ENCODE measurements at regions not wholly inside any gene's neighbourhood (a gene's known extent, or its start where the extent isn't known, plus 50 kb on each side); places are given as distances from the start of the nearest gene placed in this dataset.

DNA sequence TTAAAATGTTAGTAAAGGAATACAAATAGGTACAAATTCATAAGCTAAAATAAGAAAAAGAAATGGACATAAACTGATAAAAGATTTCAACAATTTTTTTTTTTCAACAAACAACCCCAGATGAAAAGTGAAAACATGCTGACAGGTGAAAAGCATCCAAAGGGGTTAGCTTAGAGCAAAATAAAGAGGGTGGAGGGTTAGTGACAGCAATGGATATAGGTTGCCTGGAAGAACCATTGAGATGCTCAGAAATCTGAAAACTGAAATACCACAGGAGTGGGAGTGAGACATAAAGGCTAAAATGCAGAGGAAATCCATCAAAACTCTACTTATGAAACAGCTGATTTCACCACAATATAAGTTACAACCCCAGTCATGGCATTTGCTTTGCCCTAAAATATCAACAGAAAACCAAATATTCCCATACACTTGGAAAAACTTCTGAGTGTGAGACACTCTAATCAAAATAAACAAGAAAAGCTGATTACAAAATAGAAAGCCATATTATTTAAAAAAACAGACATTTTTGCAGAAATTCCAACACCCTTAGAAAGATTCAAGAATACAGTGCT is 136.3 kb upstream of the PLEKHG7 start:
- no peak for ATAC-seq
- Mint-ChIP-seq H3K4me3 (no peak overlapping the region), H3K36me3 (peaks cover 9% of the 10 kb centered on the region), H3K27me3 (ENCODE audit: low read depth in 2 of 2) (no peaks in the 10 kb centered on the region), H3K9me3 (no peaks in the 10 kb centered on the region), H3K27ac (peak overlapping the region in 1 of 2 donors; percentile 14), H3K4me1 (peaks cover 8 to 16% of the 10 kb centered on the region in 2 donors)
- TF ChIP-seq CTCF (IDR thresholded peaks at IDR 0.05): no peak
- no peak for DNase-seq
- no peaks in the 10 kb centered on the region for H3K27me3 ChIP-seq (ENCODE audit: control insufficient read depth, insufficient read depth, low read length)
- H3K27ac ChIP-seq (ENCODE audit: low read length): no peak overlapping the region
- no peak overlapping the region for H3K4me3 ChIP-seq (ENCODE audit: low read length)
- H3K9me3 ChIP-seq (ENCODE audit: control insufficient read depth, insufficient read depth, low read length): no peaks in the 10 kb centered on the region
- intact Hi-C loops (cut with micrococcal nuclease): no loop called here
- H3K36me3 ChIP-seq (ENCODE audit: control insufficient read depth, insufficient read depth, low read length): no peaks in the 10 kb centered on the region
- H3K4me1 ChIP-seq (ENCODE audit: control insufficient read depth, insufficient read depth, low read length): no peaks in the 10 kb centered on the region

DNA sequence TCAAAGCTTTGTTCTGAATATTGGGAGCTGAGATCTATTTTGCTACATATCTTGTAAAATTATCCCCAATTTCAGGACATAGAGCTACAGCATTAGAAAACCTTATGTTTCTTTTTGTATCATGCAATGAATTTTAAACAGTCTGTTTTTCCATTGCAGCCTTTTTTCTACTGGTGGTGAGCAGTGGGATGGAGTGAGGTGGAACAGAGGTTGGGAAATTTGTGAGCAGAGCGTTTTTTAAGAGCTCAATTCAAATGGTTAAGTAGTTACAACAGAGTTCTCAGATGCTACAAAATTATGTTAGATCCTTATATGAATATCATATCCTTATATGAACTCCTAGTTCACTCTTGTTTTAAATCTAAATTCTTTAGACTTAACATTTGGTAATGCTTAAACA is 139.0 kb upstream of the PLEKHG7 start:
- Mint-ChIP-seq H3K9me3 (no peaks in the 10 kb centered on the region), H3K27me3 (ENCODE audit: low read depth in 2 of 2) (no peaks in the 10 kb centered on the region), H3K4me3 (no peak overlapping the region), H3K36me3 (peaks cover 9% of the 10 kb centered on the region), H3K27ac (no peak overlapping the region), H3K4me1 (peaks cover 13 to 21% of the 10 kb centered on the region in 2 donors)
- Histone ChIP-seq H3K36me3 (ENCODE audit: control insufficient read depth, insufficient read depth, low read length) (no peaks in the 10 kb centered on the region), H3K4me3 (ENCODE audit: low read length) (no peak overlapping the region), H3K27ac (ENCODE audit: low read length) (no peak overlapping the region), H3K4me1 (ENCODE audit: control insufficient read depth, insufficient read depth, low read length) (no peaks in the 10 kb centered on the region), H3K27me3 (ENCODE audit: control insufficient read depth, insufficient read depth, low read length) (no peaks in the 10 kb centered on the region), H3K9me3 (ENCODE audit: control insufficient read depth, insufficient read depth, low read length) (peaks cover 3% of the 10 kb centered on the region)
- WGBS (ENCODE audit: insufficient coverage): 0% methylated on average over 1 of the region's 1 CpG
- ATAC-seq (no peak), DNase-seq (no peak)
- intact Hi-C loops (cut with micrococcal nuclease): no loop called here
- no peak for TF ChIP-seq CTCF (IDR thresholded peaks at IDR 0.05)

- H3K9me3 ChIP-seq (ENCODE audit: control insufficient read depth, insufficient read depth, low read length): peaks cover 3% of the 10 kb centered on the region
- no peaks in the 10 kb centered on the region for H3K36me3 ChIP-seq (ENCODE audit: control insufficient read depth, insufficient read depth, low read length)
- no peak overlapping the region for H3K4me3 ChIP-seq (ENCODE audit: low read length)
- H3K4me1 Mint-ChIP-seq: peaks cover 13 to 20% of the 10 kb centered on the region in 2 donors
- H3K27ac ChIP-seq (ENCODE audit: low read length): no peak overlapping the region
- intact Hi-C loops (cut with micrococcal nuclease): no loop called here
- TF ChIP-seq CTCF (IDR thresholded peaks at IDR 0.05): no peak
- DNase-seq: no peak
- 92% methylated on average over 3 of the region's 3 CpGs for WGBS (ENCODE audit: insufficient coverage)
- H3K27me3 ChIP-seq (ENCODE audit: control insufficient read depth, insufficient read depth, low read length): no peaks in the 10 kb centered on the region
- H3K27ac Mint-ChIP-seq: no peak overlapping the region
- no peaks in the 10 kb centered on the region for H3K4me1 ChIP-seq (ENCODE audit: control insufficient read depth, insufficient read depth, low read length)
- H3K4me3 Mint-ChIP-seq: no peak overlapping the region
- H3K36me3 Mint-ChIP-seq: peaks cover 8% of the 10 kb centered on the region
- no peaks in the 10 kb centered on the region for H3K27me3 Mint-ChIP-seq (ENCODE audit: low read depth in 2 of 2)
- H3K9me3 Mint-ChIP-seq: no peaks in the 10 kb centered on the region
- ATAC-seq: no peak
Measured at GRCh38 chr12:92562063-92562734, 140.6 kb upstream of the PLEKHG7 start.

- intact Hi-C loops (cut with micrococcal nuclease): no loop called here
Measured at GRCh38 chr12:92561543-92561899, 141.3 kb upstream of the PLEKHG7 start.

More at GRCh38 chr12:92561543-92561899, 141.3 kb upstream of the PLEKHG7 start:
- peaks cover 4% of the 10 kb centered on the region for H3K4me1 ChIP-seq (ENCODE audit: control insufficient read depth, insufficient read depth, low read length)
- H3K27ac ChIP-seq (ENCODE audit: low read length): no peak overlapping the region
- no peaks in the 10 kb centered on the region for H3K27me3 ChIP-seq (ENCODE audit: control insufficient read depth, insufficient read depth, low read length)
- ATAC-seq (no peak), DNase-seq (no peak)
- no peak overlapping the region for H3K4me3 ChIP-seq (ENCODE audit: low read length)
- peaks cover 13% of the 10 kb centered on the region in 2 donors for H3K4me1 Mint-ChIP-seq
- peaks cover 1% of the 10 kb centered on the region for H3K36me3 Mint-ChIP-seq
- peaks cover 3% of the 10 kb centered on the region for H3K9me3 ChIP-seq (ENCODE audit: control insufficient read depth, insufficient read depth, low read length)
- H3K36me3 ChIP-seq (ENCODE audit: control insufficient read depth, insufficient read depth, low read length): no peaks in the 10 kb centered on the region
- H3K4me3 Mint-ChIP-seq: no peak overlapping the region
- TF ChIP-seq CTCF (IDR thresholded peaks at IDR 0.05): no peak
- no peaks in the 10 kb centered on the region for H3K9me3 Mint-ChIP-seq
- H3K27ac Mint-ChIP-seq: no peak overlapping the region
- 63% methylated on average over 3 of the region's 3 CpGs for WGBS (ENCODE audit: insufficient coverage)
- H3K27me3 Mint-ChIP-seq (ENCODE audit: low read depth in 2 of 2): no peaks in the 10 kb centered on the region

All from natural killer cell (primary cell).